HG02938 (cell line): ENCODE measurements at regions not wholly inside any gene's neighbourhood (a gene's known extent, or its start where the extent isn't known, plus 50 kb on each side); places are given as distances from the start of the nearest gene placed in this dataset.

Source experiments
- ATAC-seq: cut with Tn5 transposase; IDR thresholded peaks from one replicate; pipeline ENCODE4 v1.9.1; 2021; ENCODE audit warnings: mild to moderate bottlenecking, moderate library complexity; ENCODE audit not compliant: unreplicated experiment

DNA sequence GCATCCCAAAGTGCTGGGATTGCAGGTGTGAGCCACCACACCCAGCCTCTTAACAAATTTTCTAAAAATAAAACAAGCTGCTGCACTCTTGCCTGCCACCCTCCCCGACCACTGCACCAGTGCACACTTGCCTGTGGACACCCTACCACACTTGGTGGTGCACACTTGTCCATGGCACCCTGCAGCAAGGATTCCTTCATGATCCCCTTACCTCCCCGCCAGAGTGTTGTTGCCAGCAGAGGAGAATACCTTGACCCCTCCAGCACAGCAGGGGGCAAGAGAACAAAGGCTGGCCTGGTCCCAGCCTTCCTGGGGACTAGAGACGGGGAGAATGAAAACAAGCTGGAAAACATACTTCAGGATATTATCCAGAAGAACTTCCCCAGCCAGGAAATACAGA is 65.9 kb upstream of the KCND2 start:
- ATAC-seq, result no peak

GRCh38 chr7:120215654-120216053 is 57.3 kb upstream of the KCND2 start:
- no peak for ATAC-seq

- ATAC-seq, result no peak
Observed at GRCh38 chr7:120216947-120217346, 56.0 kb upstream of the KCND2 start.

DNA sequence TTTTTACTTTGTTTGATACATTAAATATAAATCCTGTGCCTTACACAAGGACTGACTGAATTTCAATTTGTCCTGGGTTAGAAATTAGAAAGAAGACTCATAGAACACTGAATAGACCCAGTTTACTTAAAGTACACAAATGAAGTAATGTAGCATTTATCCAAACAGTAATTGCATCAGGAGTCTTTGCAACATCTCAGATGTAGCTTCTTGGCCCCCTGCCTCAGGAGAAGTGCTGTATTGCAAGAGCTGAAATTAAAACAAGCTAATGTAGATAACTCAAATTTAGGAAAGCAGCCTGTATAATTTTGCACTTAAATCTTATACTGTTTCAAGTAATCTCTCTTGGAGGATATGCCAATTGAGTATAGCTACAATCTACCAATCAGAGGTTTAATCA is 54.3 kb upstream of the KCND2 start:
- ATAC-seq, result no peak

GRCh38 chr7:120221666-120222065 is 51.3 kb upstream of the KCND2 start:
- no peak for ATAC-seq
